ENCODE measurements at regions not wholly inside any gene's neighbourhood (a gene's known extent, or its start where the extent isn't known, plus 50 kb on each side); places are given as distances from the start of the nearest gene placed in this dataset.

- TF ChIP-seq CTCF (IDR thresholded peaks at IDR 0.05; ENCODE audit: extremely low read depth in 1 of 2, insufficient read depth in 1 of 2, low read depth in 1 of 2, low read length in 2 of 2) (no peak), POLR2AphosphoS5 (IDR thresholded peaks at IDR 0.05; ENCODE audit: insufficient read depth, low read depth, low read length) (no peak), MYC (IDR thresholded peaks at IDR 0.05; ENCODE audit: low read depth, low read length) (no peak), POLR2A (IDR thresholded peaks at IDR 0.05; ENCODE audit: low read depth, low read length) (no peak), EZH2 (IDR thresholded peaks at IDR 0.05; ENCODE audit: borderline replicate concordance, low read depth, low read length, severe bottlenecking) (no peak)
- TF ChIP-seq, protein P1, sequence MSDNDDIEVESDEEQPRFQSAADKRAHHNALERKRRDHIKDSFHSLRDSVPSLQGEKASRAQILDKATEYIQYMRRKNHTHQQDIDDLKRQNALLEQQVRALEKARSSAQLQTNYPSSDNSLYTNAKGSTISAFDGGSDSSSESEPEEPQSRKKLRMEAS (IDR thresholded peaks at IDR 0.05; ENCODE audit: insufficient read depth, insufficient read length) = no peak
Observed at GRCh38 chr2:200752332-200752731, 59.4 kb upstream of the BZW1 start.

Measured in endothelial cell of umbilical vein (primary cell).